ENCODE measurements at regions not wholly inside any gene's neighbourhood (a gene's known extent, or its start where the extent isn't known, plus 50 kb on each side); places are given as distances from the start of the nearest gene placed in this dataset.

GRCh38 chr2:41967476-41968181 is 80.2 kb upstream of the PKDCC start:
- no peak for DNase-seq

GRCh38 chr2:41968182-41968578 is 79.6 kb upstream of the PKDCC start:
- no peak for DNase-seq

GRCh38 chr2:41970988-41971660 is 76.7 kb upstream of the PKDCC start:
- DNase-seq, result no peak

GRCh38 chr2:41972179-41972578 is 75.6 kb upstream of the PKDCC start:
- DNase-seq, result no peak

- no peak for DNase-seq
Observed at GRCh38 chr2:41972819-41973218, 75.0 kb upstream of the PKDCC start.

- DNase-seq, result no peak
Observed at GRCh38 chr2:41973871-41974270, 74.0 kb upstream of the PKDCC start.

- no peak for DNase-seq
Observed at GRCh38 chr2:41981417-41981816, 66.4 kb upstream of the PKDCC start.

GRCh38 chr2:41985573-41986095 is 62.2 kb upstream of the PKDCC start:
- no peak for DNase-seq

GRCh38 chr2:41989501-41990180 is 58.2 kb upstream of the PKDCC start:
- no peak for DNase-seq

GRCh38 chr2:41990245-41990644 is 57.6 kb upstream of the PKDCC start:
- no peak for DNase-seq

GRCh38 chr2:41990688-41991087 is 57.1 kb upstream of the PKDCC start:
- no peak for DNase-seq

- DNase-seq, result no peak
Observed at GRCh38 chr2:41992056-41992642, 55.7 kb upstream of the PKDCC start.

- DNase-seq, result no peak
Observed at GRCh38 chr2:41992671-41993434, 55.0 kb upstream of the PKDCC start.

GRCh38 chr2:41993435-41993925 is 54.3 kb upstream of the PKDCC start:
- no peak for DNase-seq

GRCh38 chr2:41994233-41994637 is 53.6 kb upstream of the PKDCC start:
- DNase-seq, result no peak

GRCh38 chr2:41994661-41995060 is 53.2 kb upstream of the PKDCC start:
- no peak for DNase-seq

- DNase-seq, result no peak
Observed at GRCh38 chr2:41997561-41997960, 50.3 kb upstream of the PKDCC start.

Data from activated effector memory CD4-positive, alpha-beta T cell treated with Interleukin-2 at 50 U/mL for 16 hours (primary cell).